A673 (cell line): ENCODE measurements at regions not wholly inside any gene's neighbourhood (a gene's known extent, or its start where the extent isn't known, plus 50 kb on each side); places are given as distances from the start of the nearest gene placed in this dataset.

ENCODE experiments used
- BruUV-seq: library from RNA; stranded (reverse); fragments of 400-500 nt; replicated peaks from 2 replicates; lab custom pipeline; 2021; lab: Mats Ljungman, UMichigan
- CTCF ChIA-PET: fragments of 300-600 bp; sonication (Branson Sonifier 250); formaldehyde crosslinking; loops from one replicate; lab custom pipeline; 2022; ENCODE audit warnings: antibody characterized with exemption; lab: Charles Lee
- POLR2A ChIA-PET: fragments of 300-600 bp; sonication (Branson Sonifier 250); formaldehyde crosslinking; loops from one replicate; lab custom pipeline; 2022; ENCODE audit warnings: antibody characterized with exemption; ENCODE audit not compliant: low non-redundant PET; lab: Charles Lee
- DNase-seq: peaks from one replicate; pipeline ENCODE4 v3.0.0-alpha.2; 2015; ENCODE audit warnings: low spot score
- H3K27ac ChIP-seq: fragments of 200-600 bp; sonication (generic); 2 replicates; pipeline ENCODE4 v1.5.1; 2016; ENCODE audit warnings: mixed run types, low read depth, mild to moderate bottlenecking, mixed read lengths, antibody characterized with exemption, low read length; ENCODE audit not compliant: poor library complexity, severe bottlenecking
- H3K27me3 ChIP-seq: fragments of 200-600 bp; sonication (generic); replicated peaks from 2 replicates; pipeline ENCODE4 v1.6.1; 2017; ENCODE audit warnings: mixed run types, low read depth, mild to moderate bottlenecking, mixed read lengths, antibody characterized with exemption, low read length; ENCODE audit not compliant: insufficient read depth, poor library complexity
- H3K36me3 ChIP-seq: fragments of 200-600 bp; sonication (generic); 2 replicates; pipeline ENCODE4 v1.6.1; 2016; ENCODE audit warnings: mixed run types, mild to moderate bottlenecking, mixed read lengths, antibody characterized with exemption, low read length; ENCODE audit not compliant: insufficient read depth, poor library complexity, severe bottlenecking
- H3K4me1 ChIP-seq: fragments of 200-600 bp; sonication (generic); 2 replicates; pipeline ENCODE4 v1.6.1; 2017; ENCODE audit warnings: mixed run types, mild to moderate bottlenecking, mixed read lengths, antibody characterized with exemption, low read length; ENCODE audit not compliant: insufficient read depth, poor library complexity, severe bottlenecking
- H3K4me3 ChIP-seq: fragments of 200-600 bp; sonication (generic); 2 replicates; pipeline ENCODE4 v1.5.1; 2016; ENCODE audit warnings: low read depth, mixed run types, mild to moderate bottlenecking, mixed read lengths, low read length; ENCODE audit not compliant: poor library complexity, severe bottlenecking
- H3K9me3 ChIP-seq: fragments of 200-600 bp; sonication (generic); 2 replicates; pipeline ENCODE4 v1.6.1; 2016; ENCODE audit warnings: mixed run types, low read depth, mild to moderate bottlenecking, mixed read lengths, antibody characterized with exemption, low read length; ENCODE audit not compliant: poor library complexity, severe bottlenecking
- EZH2 ChIP-seq: fragments of 200-600 bp; sonication (generic); IDR thresholded peaks from 2 replicates; pipeline ENCODE4 v1.6.1; 2017; ENCODE audit warnings: borderline replicate concordance, low read depth, mild to moderate bottlenecking, mixed read lengths, antibody characterized with exemption, low read length; ENCODE audit not compliant: poor library complexity, severe bottlenecking
- intact Hi-C: fragments of 100-400 bp; cut with micrococcal nuclease; formaldehyde crosslinking; loops from one replicate; pipeline ENCODE4 v1.10.0; 2022; ENCODE audit not compliant: unreplicated experiment
- TF ChIP-seq, protein P1 (sequence below): fragments of 300-800, 200-600 bp; sonication (generic); conservative IDR thresholded peaks from 2 replicates; pipeline ENCODE4 v1.5.1; 2017; ENCODE audit warnings: low read depth, mild to moderate bottlenecking, antibody characterized with exemption, low read length, moderate library complexity, mixed read lengths

DNA sequence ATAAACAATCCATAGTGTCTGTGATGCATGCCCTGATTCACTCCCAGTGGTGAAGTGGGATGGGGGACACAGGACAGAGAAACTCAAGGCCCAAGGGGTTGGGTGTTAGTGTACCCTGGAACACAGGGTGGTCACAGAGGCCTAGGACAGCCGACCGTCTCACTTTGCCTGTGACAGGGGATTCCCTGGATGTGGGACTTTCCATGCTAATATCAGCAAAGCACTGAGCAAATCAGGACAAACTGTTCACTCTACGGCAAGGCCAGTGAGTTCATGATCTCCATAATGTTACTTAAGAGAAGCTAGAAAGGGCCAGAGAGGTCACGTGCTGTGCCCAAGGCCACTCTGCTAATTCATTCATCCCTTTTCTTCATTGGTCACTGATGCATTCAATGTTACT is 158.7 kb upstream of the RBPJ start:
- ChIA-PET POLR2A (no interaction called here), CTCF (no interaction called here)
- no peaks in the 10 kb centered on the region for H3K9me3 ChIP-seq
- no TSS peak for BruUV-seq
- H3K4me3 ChIP-seq = no peak overlapping the region
- intact Hi-C loops = no loop called here
- no peaks in the 10 kb centered on the region for H3K27me3 ChIP-seq
- TF ChIP-seq, protein P1, sequence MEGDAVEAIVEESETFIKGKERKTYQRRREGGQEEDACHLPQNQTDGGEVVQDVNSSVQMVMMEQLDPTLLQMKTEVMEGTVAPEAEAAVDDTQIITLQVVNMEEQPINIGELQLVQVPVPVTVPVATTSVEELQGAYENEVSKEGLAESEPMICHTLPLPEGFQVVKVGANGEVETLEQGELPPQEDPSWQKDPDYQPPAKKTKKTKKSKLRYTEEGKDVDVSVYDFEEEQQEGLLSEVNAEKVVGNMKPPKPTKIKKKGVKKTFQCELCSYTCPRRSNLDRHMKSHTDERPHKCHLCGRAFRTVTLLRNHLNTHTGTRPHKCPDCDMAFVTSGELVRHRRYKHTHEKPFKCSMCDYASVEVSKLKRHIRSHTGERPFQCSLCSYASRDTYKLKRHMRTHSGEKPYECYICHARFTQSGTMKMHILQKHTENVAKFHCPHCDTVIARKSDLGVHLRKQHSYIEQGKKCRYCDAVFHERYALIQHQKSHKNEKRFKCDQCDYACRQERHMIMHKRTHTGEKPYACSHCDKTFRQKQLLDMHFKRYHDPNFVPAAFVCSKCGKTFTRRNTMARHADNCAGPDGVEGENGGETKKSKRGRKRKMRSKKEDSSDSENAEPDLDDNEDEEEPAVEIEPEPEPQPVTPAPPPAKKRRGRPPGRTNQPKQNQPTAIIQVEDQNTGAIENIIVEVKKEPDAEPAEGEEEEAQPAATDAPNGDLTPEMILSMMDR = no peak
- TF ChIP-seq EZH2 = no peak
- DNase-seq = no peak
- no peaks in the 10 kb centered on the region for H3K4me1 ChIP-seq
- no peak overlapping the region for H3K27ac ChIP-seq
- no peaks in the 10 kb centered on the region for H3K36me3 ChIP-seq

DNA sequence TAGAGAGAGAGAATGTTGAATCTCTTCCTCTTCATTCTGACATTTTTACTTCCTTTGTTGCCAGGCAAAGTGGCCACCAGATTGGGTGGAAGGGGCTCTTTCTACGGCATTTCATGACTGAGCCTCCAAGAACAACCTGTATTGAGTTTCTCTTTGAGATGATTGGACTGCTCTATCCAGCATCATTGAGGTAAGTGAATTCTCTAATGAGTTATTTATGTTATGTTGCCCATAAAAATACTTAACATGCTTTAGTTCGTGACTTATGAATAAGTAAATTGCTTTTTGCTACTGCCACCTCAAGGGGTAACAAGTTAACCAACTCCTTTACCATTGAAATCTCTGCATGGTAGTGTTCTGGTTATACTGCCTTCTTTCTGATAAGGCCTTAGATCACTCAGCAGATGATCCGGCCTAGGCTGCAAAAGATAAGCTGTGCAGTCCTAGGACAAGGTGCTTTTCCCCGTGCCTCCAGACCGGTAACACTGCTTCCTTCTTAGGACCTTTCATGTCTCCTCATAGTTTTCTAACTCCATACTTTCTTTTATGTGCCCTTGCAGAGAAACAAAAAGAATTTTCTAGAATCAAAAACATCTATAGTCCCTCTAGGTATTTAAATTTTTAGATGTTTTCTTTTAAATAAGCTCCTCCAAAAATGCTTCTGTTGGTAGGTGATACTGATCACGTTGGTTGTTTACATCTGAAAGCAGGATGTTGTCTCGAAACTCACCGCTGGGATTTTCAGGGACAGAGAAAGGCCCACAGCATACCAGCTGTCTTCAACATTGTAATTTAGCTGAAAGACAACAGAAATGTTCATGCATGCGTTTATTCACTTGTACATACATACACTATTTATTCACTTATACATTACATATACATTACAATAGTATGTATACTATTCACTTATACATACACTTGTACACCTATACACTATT is 157.1 kb upstream of the RBPJ start:
- H3K27me3 ChIP-seq = no peaks in the 10 kb centered on the region
- H3K9me3 ChIP-seq = no peaks in the 10 kb centered on the region
- intact Hi-C loops = no loop called here
- H3K4me3 ChIP-seq = no peak overlapping the region
- no peak for DNase-seq
- ChIA-PET CTCF (no interaction called here), POLR2A (no interaction called here)
- no TSS peak for BruUV-seq
- TF ChIP-seq, protein P1 = no peak
- no peak for TF ChIP-seq EZH2
- no peak overlapping the region for H3K27ac ChIP-seq
- no peaks in the 10 kb centered on the region for H3K4me1 ChIP-seq
- no peaks in the 10 kb centered on the region for H3K36me3 ChIP-seq

DNA sequence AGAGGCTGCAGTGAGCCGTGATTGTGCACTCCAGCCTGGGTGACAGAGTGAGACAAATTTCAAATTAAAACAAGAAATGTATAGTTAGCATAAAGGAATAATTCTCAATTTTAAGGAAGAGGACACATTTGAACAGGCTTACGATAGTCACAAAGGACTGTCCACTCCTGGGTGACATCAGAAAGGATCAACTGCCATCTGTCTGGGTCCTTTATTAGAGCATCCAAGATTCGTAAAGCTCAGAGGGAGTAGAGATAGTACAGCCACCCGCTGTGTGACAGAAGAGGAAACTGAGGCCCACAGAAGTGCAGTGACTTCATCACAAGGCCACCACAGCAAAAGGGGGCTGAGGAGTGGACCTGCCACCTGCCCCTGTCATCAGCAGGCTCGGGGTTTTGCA is 149.3 kb upstream of the RBPJ start:
- no TSS peak for BruUV-seq
- ChIA-PET POLR2A (no interaction called here), CTCF (no interaction called here)
- no peak overlapping the region for H3K4me3 ChIP-seq
- no peaks in the 10 kb centered on the region for H3K27me3 ChIP-seq
- H3K27ac ChIP-seq = no peak overlapping the region
- TF ChIP-seq, protein P1 = no peak
- TF ChIP-seq EZH2 = no peak
- DNase-seq = no peak
- H3K36me3 ChIP-seq = no peaks in the 10 kb centered on the region
- no peaks in the 10 kb centered on the region for H3K9me3 ChIP-seq
- intact Hi-C loops = no loop called here
- H3K4me1 ChIP-seq = no peaks in the 10 kb centered on the region
